Activated T-helper 1 cell treated with anti-CD3 and anti-CD28 coated beads, Interleukin-12 subunit alpha, Interleukin-12 subunit beta, Interleukin-2, Interleukin-4 antibody, amounts not matched to agents 30 ng/mL and 10 ng/mL and 1 ng/mL, durations not matched to agents 14 hours and 24 hours and 36 hours (primary cell): ENCODE measurements at regions not wholly inside any gene's neighbourhood (a gene's known extent, or its start where the extent isn't known, plus 50 kb on each side); places are given as distances from the start of the nearest gene placed in this dataset.

Source experiments
- DNase-seq: peaks from one replicate; pipeline ENCODE4 v3.0.0; 2021; ENCODE audit warnings: low spot score
- H3K27ac Mint-ChIP-seq: one replicate; pipeline ENCODE4 v1.8.0; 2021; ENCODE audit warnings: mild to moderate bottlenecking, mixed read lengths
- H3K27me3 Mint-ChIP-seq: one replicate; pipeline ENCODE4 v1.8.0; 2022; ENCODE audit warnings: mild to moderate bottlenecking, moderate library complexity, mixed read lengths; ENCODE audit not compliant: insufficient read depth
- H3K36me3 Mint-ChIP-seq: one replicate; pipeline ENCODE4 v1.8.0; 2021; ENCODE audit warnings: low read depth, mixed read lengths
- H3K4me1 Mint-ChIP-seq: one replicate; pipeline ENCODE4 v1.8.0; 2021; ENCODE audit warnings: low read depth, mixed read lengths
- H3K4me3 Mint-ChIP-seq: one replicate; pipeline ENCODE4 v1.8.0; 2021; ENCODE audit warnings: mild to moderate bottlenecking, moderate library complexity, mixed read lengths
- H3K9me3 Mint-ChIP-seq: one replicate; pipeline ENCODE4 v1.8.0; 2021; ENCODE audit warnings: mixed read lengths
- intact Hi-C: fragments of 100-400 bp; cut with micrococcal nuclease; formaldehyde crosslinking; loops from one replicate; pipeline ENCODE4 v1.15.1; 2024

DNA sequence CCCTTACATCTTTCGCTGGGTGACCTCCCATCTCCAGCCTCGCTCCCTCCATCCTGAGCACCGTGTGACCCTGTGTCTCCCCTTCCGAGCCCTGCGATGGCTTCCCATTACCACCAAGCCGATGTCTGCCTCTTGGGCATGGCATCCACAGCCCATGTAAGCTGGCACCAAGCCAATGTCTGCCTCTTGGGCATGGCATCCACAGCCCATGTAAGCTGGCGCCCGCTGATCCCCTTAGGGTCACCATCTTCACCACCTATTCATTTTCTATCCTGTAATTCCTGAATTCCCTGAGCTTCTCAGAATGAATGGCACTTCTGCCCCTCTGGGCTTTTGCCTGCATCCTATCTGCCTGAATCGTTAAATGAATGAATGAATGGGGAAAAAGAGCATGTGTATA lies 478.2 kb upstream of the CCL2 start:
- Mint-ChIP-seq H3K4me1 (no peaks in the 10 kb centered on the region), H3K36me3 (no peaks in the 10 kb centered on the region), H3K4me3 (no peak overlapping the region), H3K9me3 (no peaks in the 10 kb centered on the region), H3K27ac (no peak overlapping the region), H3K27me3 (peaks cover 5% of the 10 kb centered on the region)
- intact Hi-C loops, result no loop called here
- DNase-seq, result no peak

DNA sequence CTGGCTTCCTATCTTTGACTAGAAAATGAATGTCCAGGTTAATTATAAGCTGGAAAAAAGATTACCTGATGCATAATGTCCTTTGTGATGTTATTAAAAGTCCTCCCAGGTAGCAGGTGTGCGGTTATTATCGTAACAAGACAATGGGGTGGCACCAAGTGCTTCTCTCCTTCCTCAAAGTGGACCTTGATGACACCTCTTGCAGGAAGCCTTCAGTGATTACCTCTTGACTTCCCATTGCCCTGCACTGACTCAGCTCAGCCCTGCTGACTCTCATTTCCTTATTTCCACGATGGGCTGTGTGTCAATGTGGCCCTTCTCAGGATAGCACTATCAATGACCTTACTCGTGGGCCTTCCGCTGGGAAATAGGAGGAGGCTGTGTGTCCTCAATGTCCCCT lies 477.4 kb upstream of the CCL2 start:
- Mint-ChIP-seq H3K9me3 (no peaks in the 10 kb centered on the region), H3K4me3 (no peak overlapping the region), H3K36me3 (no peaks in the 10 kb centered on the region), H3K27ac (no peak overlapping the region), H3K4me1 (no peaks in the 10 kb centered on the region), H3K27me3 (peaks cover 7% of the 10 kb centered on the region)
- intact Hi-C loops, result no loop called here
- no peak for DNase-seq

DNA sequence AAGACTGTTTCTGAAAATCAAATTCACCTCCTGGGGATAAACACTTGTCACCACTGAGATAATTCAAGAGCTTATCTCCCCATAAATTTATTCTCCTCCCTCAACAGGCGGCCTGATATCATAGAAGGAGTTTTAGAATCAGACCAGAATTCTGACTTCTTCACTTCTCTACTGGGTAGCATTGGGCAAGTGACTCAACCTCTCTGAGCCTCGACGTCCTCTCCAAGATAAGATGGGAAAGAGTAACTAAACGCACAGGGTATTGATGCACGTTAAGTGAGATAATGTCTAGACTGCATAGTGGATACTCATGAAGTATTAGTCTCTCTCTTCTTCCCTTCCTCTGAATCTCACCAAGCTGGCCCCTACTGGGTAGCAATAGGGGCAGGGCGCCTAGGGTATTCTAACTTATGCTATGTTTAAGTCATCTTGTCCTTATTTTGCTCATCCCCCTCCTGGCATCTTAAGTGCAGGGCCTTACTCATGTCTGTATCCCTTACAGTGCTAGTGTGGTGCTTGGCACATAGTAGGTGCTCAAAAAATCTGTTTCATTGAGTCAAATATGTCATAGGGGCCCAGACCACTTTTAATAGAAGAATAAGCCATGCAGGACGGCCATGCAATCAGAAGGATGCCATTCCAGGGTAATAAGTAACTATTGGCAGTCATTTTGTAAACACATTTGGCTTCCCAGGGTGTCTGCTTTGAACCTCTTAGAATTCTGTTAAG lies 476.4 kb upstream of the CCL2 start:
- no peak for DNase-seq
- H3K9me3 Mint-ChIP-seq, result no peaks in the 10 kb centered on the region
- H3K4me3 Mint-ChIP-seq, result no peak overlapping the region
- H3K27ac Mint-ChIP-seq, result no peak overlapping the region
- H3K4me1 Mint-ChIP-seq, result no peaks in the 10 kb centered on the region
- intact Hi-C loops, result loop anchor here (1.0 kb wide), 1 partner anchor 368 kb away; no protein-coding TSS in a partner anchor
- H3K27me3 Mint-ChIP-seq, result peaks cover 7% of the 10 kb centered on the region
- H3K36me3 Mint-ChIP-seq, result no peaks in the 10 kb centered on the region

DNA sequence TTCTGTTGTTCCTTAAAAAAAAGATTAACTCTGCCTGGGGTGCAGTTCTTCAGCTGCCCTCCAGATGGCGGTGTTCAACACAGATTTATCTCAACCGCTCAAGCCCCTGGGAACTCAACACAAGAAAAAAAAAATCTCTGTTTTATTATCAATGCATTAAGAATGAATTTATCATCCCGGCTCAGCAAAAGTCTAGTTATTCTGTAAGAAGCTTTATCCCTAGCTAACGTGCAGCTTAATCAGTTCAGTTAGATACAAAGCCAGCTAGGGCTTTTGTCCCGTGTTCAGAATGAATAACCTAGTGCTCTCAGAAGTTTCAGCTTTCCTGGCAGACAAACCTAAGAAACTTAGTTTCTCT lies 475.9 kb upstream of the CCL2 start:
- no peaks in the 10 kb centered on the region for H3K4me1 Mint-ChIP-seq
- intact Hi-C loops, result loop anchor here (1.0 kb wide), 1 partner anchor 367 kb away; no protein-coding TSS in a partner anchor

DNA sequence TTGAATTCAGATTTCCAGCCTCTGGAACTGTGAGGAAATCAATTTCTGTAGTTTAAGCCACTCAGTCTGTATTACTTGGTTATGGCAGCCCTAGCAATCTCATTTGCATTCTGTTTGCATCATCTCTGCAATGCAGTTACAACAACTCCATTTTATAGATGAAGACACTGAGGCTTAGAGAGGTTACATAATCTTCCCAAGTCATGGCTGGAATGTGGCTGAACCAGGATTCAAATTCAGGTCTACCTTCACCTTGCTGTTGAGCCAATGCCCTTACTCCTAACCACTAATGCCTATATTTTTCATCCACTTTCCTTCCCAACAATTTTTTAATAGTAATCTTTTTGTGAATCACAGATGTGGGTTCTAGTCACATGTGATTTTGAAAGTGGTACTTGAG lies 469.8 kb upstream of the CCL2 start:
- Mint-ChIP-seq H3K4me1 (no peaks in the 10 kb centered on the region), H3K27me3 (peaks cover 5% of the 10 kb centered on the region), H3K36me3 (no peaks in the 10 kb centered on the region), H3K27ac (no peak overlapping the region), H3K4me3 (no peak overlapping the region), H3K9me3 (no peaks in the 10 kb centered on the region)
- no peak for DNase-seq
- intact Hi-C loops, result no loop called here

More for the DNA sequence above, 475.9 kb upstream of the CCL2 start:
- Mint-ChIP-seq H3K9me3 (no peaks in the 10 kb centered on the region), H3K36me3 (no peaks in the 10 kb centered on the region), H3K27me3 (peaks cover 7% of the 10 kb centered on the region), H3K4me3 (no peak overlapping the region), H3K27ac (no peak overlapping the region)
- DNase-seq, result no peak

DNA sequence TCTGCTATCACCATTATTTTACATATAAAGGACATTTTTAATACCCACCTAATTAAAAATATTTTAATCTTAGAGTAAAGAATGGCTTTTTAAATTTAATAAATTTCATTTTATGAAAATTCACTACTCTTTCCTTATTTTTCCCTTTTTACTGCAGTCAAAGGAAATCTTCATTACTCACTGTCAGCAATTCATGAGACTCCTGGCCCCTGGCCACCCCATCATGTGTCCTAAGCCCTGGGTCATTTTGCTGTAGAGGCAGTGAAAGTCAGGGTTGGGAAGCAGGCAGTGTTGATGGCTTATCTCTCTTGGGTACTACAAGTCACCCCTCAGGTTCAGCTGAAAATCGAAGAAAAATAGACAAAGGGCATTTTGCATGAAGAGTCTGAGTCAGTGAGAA lies 468.6 kb upstream of the CCL2 start:
- Mint-ChIP-seq H3K36me3 (no peaks in the 10 kb centered on the region), H3K4me1 (no peaks in the 10 kb centered on the region), H3K27me3 (peaks cover 6% of the 10 kb centered on the region), H3K9me3 (no peaks in the 10 kb centered on the region), H3K4me3 (no peak overlapping the region), H3K27ac (no peak overlapping the region)
- intact Hi-C loops, result no loop called here
- no peak for DNase-seq

DNA sequence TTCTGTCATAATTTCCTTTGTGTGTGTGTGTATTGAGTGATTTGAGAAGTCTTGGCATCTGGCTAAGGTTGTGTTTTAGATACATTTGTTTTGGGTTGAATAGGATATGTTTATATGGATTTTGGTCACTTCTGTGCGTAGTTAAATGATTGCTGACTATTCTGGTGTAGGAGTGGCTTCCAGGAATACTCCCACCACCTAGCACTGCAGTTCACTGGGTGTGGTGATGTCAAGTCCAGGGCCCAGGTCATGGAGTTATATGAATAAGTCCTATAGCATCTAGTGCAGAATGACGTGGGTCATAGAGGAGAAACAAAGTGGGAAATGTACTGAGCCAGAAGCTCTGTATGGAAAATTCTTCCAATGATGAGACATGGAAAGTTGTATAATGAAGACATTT lies 465.4 kb upstream of the CCL2 start:
- no peaks in the 10 kb centered on the region for H3K36me3 Mint-ChIP-seq
- peaks cover 6% of the 10 kb centered on the region for H3K27me3 Mint-ChIP-seq
- no peaks in the 10 kb centered on the region for H3K4me1 Mint-ChIP-seq
- no peak overlapping the region for H3K27ac Mint-ChIP-seq
- intact Hi-C loops, result no loop called here
- H3K9me3 Mint-ChIP-seq, result no peaks in the 10 kb centered on the region
- no peak overlapping the region for H3K4me3 Mint-ChIP-seq
- DNase-seq, result no peak

DNA sequence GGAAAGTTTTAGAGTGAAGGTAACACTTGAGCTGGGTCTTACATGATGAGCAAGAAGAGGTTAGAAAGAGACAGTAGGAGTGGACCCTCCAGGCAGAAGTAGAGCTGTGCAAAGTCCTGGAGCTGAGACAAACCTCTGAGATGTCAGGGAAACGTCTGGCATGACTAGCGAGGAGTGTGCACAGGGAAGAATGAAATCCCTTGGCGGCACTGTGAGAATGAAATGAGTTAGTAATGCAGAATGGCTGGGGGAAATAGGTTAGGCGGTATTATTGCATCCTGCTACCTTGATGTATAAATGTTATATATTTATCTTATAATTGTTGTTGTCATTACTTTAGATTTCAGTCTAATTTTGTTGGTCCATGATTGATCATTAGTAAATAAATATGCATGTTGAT lies 457.9 kb upstream of the CCL2 start:
- Mint-ChIP-seq H3K4me1 (no peaks in the 10 kb centered on the region), H3K27me3 (peaks cover 5% of the 10 kb centered on the region), H3K27ac (no peak overlapping the region), H3K36me3 (no peaks in the 10 kb centered on the region), H3K9me3 (no peaks in the 10 kb centered on the region), H3K4me3 (no peak overlapping the region)
- DNase-seq, result no peak
- intact Hi-C loops, result no loop called here

DNA sequence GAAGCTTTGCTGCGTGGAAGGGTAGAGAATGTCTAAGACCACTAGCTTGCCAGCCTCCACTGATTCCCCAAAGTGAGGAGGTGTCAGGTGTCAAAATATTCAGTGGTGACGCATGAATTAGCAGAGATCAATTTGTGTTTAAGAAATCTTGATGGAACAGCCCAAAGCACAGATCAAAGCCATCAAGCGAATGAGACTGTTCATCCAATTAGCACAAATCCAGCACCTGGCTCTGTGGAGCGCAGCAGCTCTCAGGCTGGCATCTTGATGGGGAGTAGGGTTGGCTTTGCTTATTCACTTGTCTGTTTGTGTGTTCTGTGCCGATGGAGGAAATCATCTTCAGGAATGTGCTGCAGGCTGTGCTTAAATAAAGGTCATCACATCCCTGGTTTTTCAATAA lies 456.8 kb upstream of the CCL2 start:
- intact Hi-C loops, result no loop called here
- Mint-ChIP-seq H3K27ac (no peak overlapping the region), H3K27me3 (peaks cover 8% of the 10 kb centered on the region), H3K36me3 (no peaks in the 10 kb centered on the region), H3K4me1 (no peaks in the 10 kb centered on the region), H3K4me3 (no peak overlapping the region), H3K9me3 (no peaks in the 10 kb centered on the region)
- DNase-seq, result no peak

DNA sequence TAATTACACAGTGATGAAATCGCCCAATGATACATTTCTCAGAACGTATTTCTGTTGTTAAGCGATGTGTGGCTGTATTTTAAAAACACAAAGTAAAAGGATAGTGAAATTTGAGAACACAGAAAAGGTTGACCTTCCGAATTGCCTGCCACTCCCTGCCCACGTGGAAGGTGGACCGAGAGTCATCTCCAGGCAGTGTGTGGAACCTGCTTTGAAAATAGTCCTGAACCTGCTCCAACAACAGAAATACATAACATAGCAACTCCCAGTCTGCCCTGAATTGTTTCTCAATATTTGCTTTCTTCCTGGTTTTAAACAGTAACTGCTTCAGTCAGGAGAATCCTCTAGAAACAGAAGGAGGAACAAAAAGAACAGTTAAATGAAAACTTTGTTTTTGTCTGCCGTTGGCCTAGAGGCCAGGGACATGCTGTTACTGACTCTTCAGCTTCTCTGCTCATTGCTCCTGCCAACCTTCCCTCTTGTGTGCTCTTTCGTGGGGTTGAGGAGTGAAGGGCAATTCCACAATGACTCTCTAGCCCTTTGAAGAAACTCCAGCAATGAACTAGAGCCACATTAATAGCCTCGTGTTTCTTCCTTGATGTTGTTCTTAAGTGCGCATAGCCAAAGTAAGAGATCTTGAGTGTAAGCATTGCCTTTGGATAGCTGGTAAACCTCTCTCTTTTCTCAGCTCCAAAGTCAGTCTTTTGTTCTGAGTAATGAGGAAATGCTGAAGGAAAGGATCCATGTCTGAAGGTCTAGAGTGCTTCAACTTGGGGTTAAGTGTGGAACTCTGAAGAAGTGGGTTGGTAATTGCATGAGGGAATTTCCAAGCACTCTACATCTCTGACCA lies 452.5 kb upstream of the CCL2 start:
- Mint-ChIP-seq H3K4me3 (no peak overlapping the region), H3K9me3 (no peaks in the 10 kb centered on the region), H3K36me3 (no peaks in the 10 kb centered on the region), H3K4me1 (no peaks in the 10 kb centered on the region), H3K27ac (no peak overlapping the region), H3K27me3 (peaks cover 6% of the 10 kb centered on the region)
- intact Hi-C loops, result no loop called here
- DNase-seq, result no peak

DNA sequence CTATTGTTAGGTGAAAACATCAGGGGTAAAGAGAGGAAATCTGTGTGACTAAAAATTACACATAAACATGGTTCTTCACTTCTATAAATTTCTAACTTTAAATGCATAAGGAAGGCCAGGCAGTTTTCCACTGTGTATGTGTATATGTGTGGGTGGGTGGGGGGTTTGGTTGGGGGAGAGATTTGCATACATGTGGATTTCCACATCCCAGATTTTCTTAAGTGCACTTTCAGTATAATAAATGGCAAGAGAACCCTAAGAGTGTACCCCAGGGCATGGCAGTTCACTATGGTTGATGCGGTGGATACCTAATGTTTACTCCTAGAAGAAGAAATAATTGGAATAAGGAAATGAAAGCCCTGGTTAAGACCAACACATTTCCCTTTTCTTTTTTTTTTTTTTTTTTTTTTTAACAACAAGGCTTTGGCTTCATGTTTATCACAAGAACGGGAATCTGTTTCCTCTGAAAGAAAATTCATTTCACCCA lies 451.8 kb upstream of the CCL2 start:
- Mint-ChIP-seq H3K27me3 (peaks cover 3% of the 10 kb centered on the region), H3K36me3 (no peaks in the 10 kb centered on the region)

DNA sequence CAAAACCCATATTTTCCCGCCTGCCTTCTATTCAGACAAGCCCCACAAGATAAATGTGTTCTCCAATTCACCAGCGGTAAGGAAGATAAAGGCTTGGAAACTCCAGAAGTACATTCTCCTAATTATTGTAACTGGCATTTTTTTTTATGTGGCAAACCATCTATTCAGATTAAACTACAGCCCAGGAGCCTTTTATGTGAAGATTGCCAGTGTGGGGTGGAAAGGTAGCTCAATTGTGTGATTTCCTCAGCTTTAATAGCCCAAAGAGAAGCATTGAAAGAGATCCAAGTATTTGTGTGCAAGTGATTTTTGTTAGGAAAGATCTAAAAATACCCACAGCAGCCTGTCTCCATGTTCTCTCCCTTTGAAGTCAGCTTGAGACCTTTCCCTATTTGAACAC lies 451.4 kb upstream of the CCL2 start:
- no peak for DNase-seq
- Mint-ChIP-seq H3K27me3 (peaks cover 3% of the 10 kb centered on the region), H3K9me3 (no peaks in the 10 kb centered on the region), H3K4me3 (no peak overlapping the region), H3K27ac (no peak overlapping the region), H3K36me3 (no peaks in the 10 kb centered on the region), H3K4me1 (no peaks in the 10 kb centered on the region)
- intact Hi-C loops, result no loop called here

More for the DNA sequence above, 451.8 kb upstream of the CCL2 start:
- no peaks in the 10 kb centered on the region for H3K9me3 Mint-ChIP-seq
- no peak overlapping the region for H3K4me3 Mint-ChIP-seq
- H3K4me1 Mint-ChIP-seq, result no peaks in the 10 kb centered on the region
- no peak overlapping the region for H3K27ac Mint-ChIP-seq
- intact Hi-C loops, result no loop called here
- no peak for DNase-seq

DNA sequence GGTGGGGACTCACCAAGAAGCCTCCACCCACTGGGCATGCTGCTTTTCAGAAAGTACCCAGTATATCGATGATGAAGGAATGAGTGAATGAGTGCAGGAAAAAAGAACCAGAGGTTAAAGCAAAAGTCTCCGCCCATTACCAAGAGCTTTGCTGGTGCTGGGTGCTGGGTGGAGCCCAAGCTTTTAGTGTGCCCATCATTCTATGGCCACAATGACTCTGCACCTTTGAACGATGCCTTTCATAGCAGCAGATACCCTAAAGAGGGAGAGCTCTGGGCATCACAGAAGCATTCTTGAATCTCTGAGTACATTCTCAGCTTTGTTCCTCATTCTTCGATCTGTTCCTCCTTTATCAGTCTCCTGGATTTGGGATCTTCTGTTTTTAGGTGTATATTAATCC lies 450.7 kb upstream of the CCL2 start:
- no peaks in the 10 kb centered on the region for H3K36me3 Mint-ChIP-seq

More for the DNA sequence above, 450.7 kb upstream of the CCL2 start:
- intact Hi-C loops, result no loop called here
- no peaks in the 10 kb centered on the region for H3K9me3 Mint-ChIP-seq
- no peak overlapping the region for H3K27ac Mint-ChIP-seq
- peaks cover 3% of the 10 kb centered on the region for H3K27me3 Mint-ChIP-seq
- no peak for DNase-seq
- no peak overlapping the region for H3K4me3 Mint-ChIP-seq
- H3K4me1 Mint-ChIP-seq, result no peaks in the 10 kb centered on the region
